ENCODE measurements at regions not wholly inside any gene's neighbourhood (a gene's known extent, or its start where the extent isn't known, plus 50 kb on each side); places are given as distances from the start of the nearest gene placed in this dataset.

DNA sequence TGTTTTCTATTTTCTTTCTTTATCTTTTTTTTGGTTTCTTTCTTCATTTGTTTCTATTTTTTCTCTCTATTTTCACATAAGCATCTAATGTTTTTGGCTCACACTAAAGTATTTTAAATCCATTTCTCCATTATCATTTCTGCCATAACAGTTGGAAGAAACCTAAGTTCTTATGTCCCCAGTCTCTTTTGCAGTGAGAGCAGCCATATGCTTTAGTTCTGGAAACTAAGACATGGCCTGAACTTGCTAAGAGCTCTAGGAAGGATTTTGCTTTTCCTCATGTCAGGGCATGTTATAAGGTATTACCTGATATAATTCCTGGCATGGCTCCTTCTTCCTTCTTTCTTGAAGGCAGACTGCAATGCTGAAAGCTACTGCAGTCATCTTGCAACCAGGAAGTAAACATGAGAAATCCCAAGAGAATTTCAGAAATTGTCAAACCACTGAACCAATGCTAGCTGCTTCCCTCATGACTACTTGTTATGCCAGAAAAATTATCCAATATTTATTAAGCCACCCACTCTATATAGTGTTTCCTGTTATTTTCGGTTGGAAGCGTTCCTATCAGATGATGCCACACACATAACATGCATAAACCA is 171.1 kb downstream of the TAF11L14 start:
- POLR2A ChIA-PET, result no interaction called here
- CTCF ChIA-PET, result no interaction called here
- no peak for DNase-seq (ENCODE audit: extremely low spot score)
- TF ChIP-seq, protein P1, sequence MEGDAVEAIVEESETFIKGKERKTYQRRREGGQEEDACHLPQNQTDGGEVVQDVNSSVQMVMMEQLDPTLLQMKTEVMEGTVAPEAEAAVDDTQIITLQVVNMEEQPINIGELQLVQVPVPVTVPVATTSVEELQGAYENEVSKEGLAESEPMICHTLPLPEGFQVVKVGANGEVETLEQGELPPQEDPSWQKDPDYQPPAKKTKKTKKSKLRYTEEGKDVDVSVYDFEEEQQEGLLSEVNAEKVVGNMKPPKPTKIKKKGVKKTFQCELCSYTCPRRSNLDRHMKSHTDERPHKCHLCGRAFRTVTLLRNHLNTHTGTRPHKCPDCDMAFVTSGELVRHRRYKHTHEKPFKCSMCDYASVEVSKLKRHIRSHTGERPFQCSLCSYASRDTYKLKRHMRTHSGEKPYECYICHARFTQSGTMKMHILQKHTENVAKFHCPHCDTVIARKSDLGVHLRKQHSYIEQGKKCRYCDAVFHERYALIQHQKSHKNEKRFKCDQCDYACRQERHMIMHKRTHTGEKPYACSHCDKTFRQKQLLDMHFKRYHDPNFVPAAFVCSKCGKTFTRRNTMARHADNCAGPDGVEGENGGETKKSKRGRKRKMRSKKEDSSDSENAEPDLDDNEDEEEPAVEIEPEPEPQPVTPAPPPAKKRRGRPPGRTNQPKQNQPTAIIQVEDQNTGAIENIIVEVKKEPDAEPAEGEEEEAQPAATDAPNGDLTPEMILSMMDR (IDR thresholded peaks at IDR 0.05; ENCODE audit: control extremely low read depth, extremely low read depth, low read depth, missing control alignments), result no peak

DNA sequence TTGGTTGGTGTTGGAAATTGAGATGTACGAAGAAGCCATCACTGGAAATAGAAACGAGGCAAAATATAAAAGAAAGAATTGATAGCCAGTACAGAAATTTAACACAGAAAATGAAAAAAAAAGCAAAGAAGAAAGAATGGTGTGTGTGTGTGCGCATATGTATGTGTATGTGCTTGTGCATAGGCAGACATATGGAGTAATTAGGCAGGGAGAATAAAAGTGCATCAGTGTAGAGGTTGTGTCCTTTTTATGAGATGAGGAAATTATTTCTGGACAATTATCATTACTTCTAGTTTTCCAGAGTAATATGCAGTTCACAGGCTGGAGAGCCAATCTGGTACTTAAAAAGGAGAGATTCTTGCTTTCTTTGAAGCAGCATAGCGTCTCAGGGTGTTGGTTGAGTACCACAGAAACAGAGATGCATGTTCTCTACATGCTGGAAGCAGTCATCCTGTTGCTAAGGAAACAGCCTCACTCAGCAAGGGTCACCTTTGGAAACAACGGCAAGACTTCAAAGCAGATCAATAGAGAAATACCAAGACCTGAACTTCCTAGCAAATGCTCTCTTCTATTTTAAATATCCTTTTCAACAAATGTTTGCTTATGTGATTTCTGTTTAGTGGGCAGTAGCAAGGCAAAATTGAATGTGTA is 172.7 kb downstream of the TAF11L14 start:
- ChIA-PET POLR2A (no interaction called here), CTCF (no interaction called here)
- no peak for DNase-seq (ENCODE audit: extremely low spot score)
- TF ChIP-seq, protein P1 (IDR thresholded peaks at IDR 0.05; ENCODE audit: control extremely low read depth, extremely low read depth, low read depth, missing control alignments), result no peak

DNA sequence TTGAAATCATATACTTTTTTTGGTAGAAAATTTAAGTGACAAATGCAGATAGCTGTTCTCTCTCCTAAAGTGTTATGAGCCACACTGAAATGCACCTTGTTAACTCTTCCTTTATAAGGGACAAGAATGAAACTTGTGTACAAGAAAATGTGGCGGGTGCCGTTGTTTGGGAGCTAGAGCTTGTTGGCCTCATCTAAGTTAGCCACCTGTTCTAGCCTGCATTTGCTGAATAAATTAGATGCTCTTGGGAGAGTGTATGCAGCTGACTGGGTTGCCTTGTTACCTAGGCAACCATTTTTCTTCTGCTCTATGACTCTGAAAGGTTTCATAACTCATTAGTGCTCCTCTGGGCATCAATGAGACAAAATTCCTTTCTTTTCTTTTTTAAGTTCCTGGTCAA is 174.3 kb downstream of the TAF11L14 start:
- CTCF ChIA-PET, result interaction anchor here (1.2 kb wide), 1 partner anchor 10 kb away, joined by 3 read pairs; no protein-coding TSS in a partner anchor
- POLR2A ChIA-PET, result no interaction called here
- DNase-seq (ENCODE audit: extremely low spot score), result no peak
- TF ChIP-seq, protein P1 (IDR thresholded peaks at IDR 0.05; ENCODE audit: control extremely low read depth, extremely low read depth, low read depth, missing control alignments), result no peak

DNA sequence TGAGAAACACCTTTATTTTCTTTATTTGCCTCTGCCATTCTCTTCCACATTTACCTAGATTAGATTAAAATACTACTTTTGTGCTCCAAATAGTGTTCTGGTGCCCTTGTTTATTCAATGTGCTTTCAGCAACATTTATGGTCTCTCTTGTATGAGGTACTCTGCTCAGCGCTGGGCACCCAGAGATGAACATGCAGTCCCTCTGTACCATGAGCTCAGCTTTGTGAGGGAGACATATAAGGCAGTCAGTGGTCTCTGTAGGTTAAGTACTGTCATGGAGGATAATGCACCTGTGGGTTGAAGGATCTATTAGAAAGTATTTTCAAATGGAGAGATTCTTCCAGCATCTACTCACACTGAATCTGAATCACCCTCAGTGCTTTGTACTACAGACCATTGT is 176.5 kb downstream of the TAF11L14 start:
- no peak for DNase-seq (ENCODE audit: extremely low spot score)
- TF ChIP-seq, protein P1 (IDR thresholded peaks at IDR 0.05; ENCODE audit: control extremely low read depth, extremely low read depth, low read depth, missing control alignments), result no peak
- ChIA-PET CTCF (no interaction called here), POLR2A (no interaction called here)

DNA sequence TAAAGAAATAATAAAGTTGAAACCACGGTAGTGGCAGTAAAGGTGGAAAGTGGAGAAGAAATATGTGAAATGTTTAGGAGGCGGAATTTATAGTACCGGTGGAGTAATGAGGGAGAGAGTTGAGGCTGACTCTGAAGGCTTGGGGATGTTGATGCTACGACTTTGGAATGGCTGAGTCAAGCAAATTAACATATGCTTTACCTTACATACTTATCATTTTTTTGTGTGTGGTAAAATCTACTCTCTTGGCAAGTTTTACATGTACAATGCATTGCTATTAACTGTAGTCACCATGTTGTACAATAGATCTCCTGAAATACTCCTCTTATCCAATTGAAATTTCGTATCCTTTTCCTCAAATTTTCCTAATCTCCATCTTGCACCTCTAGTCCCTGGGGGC is 179.0 kb downstream of the TAF11L14 start:
- TF ChIP-seq, protein P1 (IDR thresholded peaks at IDR 0.05; ENCODE audit: control extremely low read depth, extremely low read depth, low read depth, missing control alignments), result no peak
- CTCF ChIA-PET, result no interaction called here
- POLR2A ChIA-PET, result no interaction called here
- DNase-seq (ENCODE audit: extremely low spot score), result no peak

DNA sequence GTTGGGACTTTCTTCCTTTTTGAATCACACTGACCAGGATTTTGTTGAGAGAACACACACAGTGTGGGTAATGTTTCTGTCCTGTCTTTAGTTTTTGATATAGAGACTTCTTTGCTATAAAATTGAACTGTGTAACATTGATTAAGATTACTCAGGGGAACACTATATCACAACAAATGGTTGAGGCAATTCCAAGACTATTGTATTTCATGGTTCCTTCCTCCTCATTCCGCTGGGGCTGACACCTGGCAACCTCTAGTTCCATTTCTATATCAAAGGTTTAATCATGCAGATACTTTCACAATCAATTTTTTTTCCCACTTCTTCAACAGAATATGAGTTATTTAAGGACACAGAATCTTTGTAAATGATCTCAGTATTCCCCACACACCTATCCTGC is 182.2 kb downstream of the TAF11L14 start:
- CTCF ChIA-PET, result no interaction called here
- TF ChIP-seq, protein P1 (IDR thresholded peaks at IDR 0.05; ENCODE audit: control extremely low read depth, extremely low read depth, low read depth, missing control alignments), result no peak
- POLR2A ChIA-PET, result no interaction called here
- no peak for DNase-seq (ENCODE audit: extremely low spot score)
